Thyroid gland (tissue), 4 donors: ENCODE measurements at regions not wholly inside any gene's neighbourhood (a gene's known extent, or its start where the extent isn't known, plus 50 kb on each side); places are given as distances from the start of the nearest gene placed in this dataset.

Experiments
- CTCF ChIP-seq, 6 experiments: fragments of 200-600 bp in 3 of 6; fragments of 450-650 bp in 3 of 6; sonication (generic) in 3 of 6; IDR thresholded peaks; one replicate each; pipeline ENCODE4 v1.5.1; 2016 to 2019; ENCODE audit warnings: antibody characterized with exemption in 6 of 6, mild to moderate bottlenecking in 2 of 6, inconsistent platforms in 1 of 6, moderate library complexity in 1 of 6
- POLR2A ChIP-seq, 2 donors: fragments of 450-650 bp; IDR thresholded peaks; one replicate each; pipeline ENCODE4 v1.6.1; 2017; ENCODE audit warnings: antibody characterized with exemption in 2 of 2, mild to moderate bottlenecking in 2 of 2, moderate library complexity in 1 of 2

GRCh38 chr10:61029411-61029810 is 85.4 kb upstream of the RHOBTB1 start:
- no peak for TF ChIP-seq CTCF (IDR thresholded peaks at IDR 0.05)
- no peak for TF ChIP-seq POLR2A (IDR thresholded peaks at IDR 0.05)
